ENCODE measurements at regions not wholly inside any gene's neighbourhood (a gene's known extent, or its start where the extent isn't known, plus 50 kb on each side); places are given as distances from the start of the nearest gene placed in this dataset.

GRCh38 chr15:54941417-54941816, 255.3 kb downstream of the RSL24D1 start:
- no peak for DNase-seq
- H3K79me2 ChIP-seq (ENCODE audit: insufficient read depth) = no peaks in the 10 kb centered on the region
- H3K4me2 ChIP-seq = no peak overlapping the region
- no peaks in the 10 kb centered on the region for H3K4me1 ChIP-seq (ENCODE audit: control insufficient read depth in 1 of 2, insufficient read depth in 2 of 2, low read depth in 1 of 2, low read length in 1 of 2)
- no peak overlapping the region for H2AFZ ChIP-seq (ENCODE audit: low read depth)
- H3K4me3 ChIP-seq (ENCODE audit: low read depth in 2 of 2, low read length in 1 of 2) = no peak overlapping the region
- POLR2A ChIA-PET = no interaction called here
- H3K27ac ChIP-seq (ENCODE audit: low read depth in 2 of 2, low read length in 1 of 2) = no peak overlapping the region
- no peaks in the 10 kb centered on the region for H3F3A ChIP-seq (replicated peaks; ENCODE audit: insufficient read depth)
- H3K9ac ChIP-seq = no peak overlapping the region
- TF ChIP-seq ZBTB33 (IDR thresholded peaks at IDR 0.05; ENCODE audit: borderline replicate concordance, low read depth) (no peak), RAD21 (IDR thresholded peaks at IDR 0.05; ENCODE audit: low read length) (no peak), TCF12 (IDR thresholded peaks at IDR 0.05) (no peak), USF2 (IDR thresholded peaks at IDR 0.05; ENCODE audit: borderline replicate concordance, low read depth, low read length) (no peak)
- H3K9me2 ChIP-seq = no peaks in the 10 kb centered on the region
- no peaks in the 10 kb centered on the region for H3K36me3 ChIP-seq (replicated peaks in 1 of 2; ENCODE audit: control insufficient read depth in 1 of 2, insufficient read depth in 2 of 2, low read length in 1 of 2)
- 1% methylated on average over 3 of the region's 3 CpGs for WGBS (ENCODE audit: low lambda C conversion rate)
- CTCF ChIA-PET = no interaction called here
- no peaks in the 10 kb centered on the region for H4K20me1 ChIP-seq (ENCODE audit: insufficient read depth)
- no peaks in the 10 kb centered on the region for H3K9me3 ChIP-seq
- H3K27me3 ChIP-seq (ENCODE audit: insufficient read depth) = no peaks in the 10 kb centered on the region

GRCh38 chr15:54917312-54917711, 279.4 kb downstream of the RSL24D1 start:
- no peaks in the 10 kb centered on the region for H3K79me2 ChIP-seq (ENCODE audit: insufficient read depth)
- no peaks in the 10 kb centered on the region for H4K20me1 ChIP-seq (ENCODE audit: insufficient read depth)
- H3K27me3 ChIP-seq (ENCODE audit: insufficient read depth) = no peaks in the 10 kb centered on the region
- DNase-seq = no peak
- no peak overlapping the region for H3K27ac ChIP-seq (ENCODE audit: low read depth in 2 of 2, low read length in 1 of 2)
- no peaks in the 10 kb centered on the region for H3K9me3 ChIP-seq
- no peak overlapping the region for H3K4me3 ChIP-seq (ENCODE audit: low read depth in 2 of 2, low read length in 1 of 2)
- H3K4me2 ChIP-seq = no peak overlapping the region
- H2AFZ ChIP-seq (ENCODE audit: low read depth) = no peak overlapping the region
- CTCF ChIA-PET = no interaction called here
- H3K9me2 ChIP-seq = 0 out of 2 replicates have a peak, but pooled peaks cover 2% of the 10 kb centered on the region
- H3F3A ChIP-seq (replicated peaks; ENCODE audit: insufficient read depth) = no peaks in the 10 kb centered on the region
- 0% methylated on average over 1 of the region's 1 CpG for WGBS (ENCODE audit: low lambda C conversion rate)
- H3K4me1 ChIP-seq (ENCODE audit: control insufficient read depth in 1 of 2, insufficient read depth in 2 of 2, low read depth in 1 of 2, low read length in 1 of 2) = no peaks in the 10 kb centered on the region
- TF ChIP-seq SIN3A (IDR thresholded peaks at IDR 0.05; ENCODE audit: borderline replicate concordance, low read depth, low read length) (no peak), RCOR1 (IDR thresholded peaks at IDR 0.05; ENCODE audit: low read length) (no peak), CTCF (IDR thresholded peaks at IDR 0.05) (no peak), FOXM1 (IDR thresholded peaks at IDR 0.05; ENCODE audit: low read depth) (no peak), NFIC (IDR thresholded peaks at IDR 0.05; ENCODE audit: borderline replicate concordance) (no peak), IRF3 (IDR thresholded peaks at IDR 0.05; ENCODE audit: low read depth, low read length) (no peak), PBX3 (IDR thresholded peaks at IDR 0.05) (no peak), TAF1 (IDR thresholded peaks at IDR 0.05; ENCODE audit: borderline replicate concordance, low read depth, low read length) (no peak), GABPA (IDR thresholded peaks at IDR 0.05; ENCODE audit: low read depth) (no peak), ELF1 (IDR thresholded peaks at IDR 0.05) (no peak), TEAD4 (IDR thresholded peaks at IDR 0.05; ENCODE audit: borderline replicate concordance, insufficient read depth) (no peak), SMC3 (IDR thresholded peaks at IDR 0.05; ENCODE audit: low read depth, low read length) (no peak), RXRA (IDR thresholded peaks at IDR 0.05; ENCODE audit: borderline replicate concordance, low read depth) (no peak)
- no peaks in the 10 kb centered on the region for H3K36me3 ChIP-seq (replicated peaks in 1 of 2; ENCODE audit: control insufficient read depth in 1 of 2, insufficient read depth in 2 of 2, low read length in 1 of 2)
- H3K9ac ChIP-seq = no peak overlapping the region
- POLR2A ChIA-PET = no interaction called here
